IMR-90 (cell line): ENCODE measurements at regions not wholly inside any gene's neighbourhood (a gene's known extent, or its start where the extent isn't known, plus 50 kb on each side); places are given as distances from the start of the nearest gene placed in this dataset.

Source experiments
- ATAC-seq: fragments of 200-7000 bp; cut with Tn5 transposase; 2 replicates; pipeline ENCODE4 v1.9.1; 2020; ENCODE audit warnings: low read depth, mild to moderate bottlenecking, moderate library complexity
- BruUV-seq: library from RNA; stranded (reverse); fragments of 400-500 nt; replicated peaks from 2 replicates; lab custom pipeline; 2021; lab: Mats Ljungman, UMichigan
- CTCF ChIA-PET: fragments of 300-600 bp; formaldehyde crosslinking; extraction: SDS; loops from one replicate; lab custom pipeline; 2021; ENCODE audit warnings: antibody characterized with exemption; lab: Yijun Ruan, JAX
- POLR2A ChIA-PET: fragments of 300-600 bp; sonication (Branson Sonifier 250); formaldehyde crosslinking; loops from one replicate; lab custom pipeline; 2022; ENCODE audit warnings: antibody characterized with exemption; ENCODE audit not compliant: unreplicated experiment; lab: Charles Lee
- DNase-seq: peaks from one replicate; pipeline ENCODE4 v3.0.0; 2013
- H2AFZ ChIP-seq: replicated peaks from 2 replicates; pipeline ENCODE3; 2013; ENCODE audit warnings: low read length, mild to moderate bottlenecking; ENCODE audit not compliant: poor library complexity
- H2AK5ac ChIP-seq: 2 replicates; pipeline ENCODE4 v1.6.1; 2013; ENCODE audit warnings: low read depth, low read length, inconsistent platforms
- H2AK9ac ChIP-seq: replicated peaks from 2 replicates; pipeline ENCODE3; 2013; ENCODE audit warnings: mild to moderate bottlenecking, low read depth, low read length, moderate library complexity; ENCODE audit not compliant: poor library complexity
- H2BK120ac ChIP-seq: 2 replicates; pipeline ENCODE4 v1.6.1; 2013; ENCODE audit warnings: low read depth, low read length, inconsistent platforms
- H2BK15ac ChIP-seq: 3 replicates; pipeline ENCODE4 v1.6.1; 2013; ENCODE audit warnings: low read depth, low read length, inconsistent platforms
- H2BK20ac ChIP-seq: 2 replicates; pipeline ENCODE4 v1.6.1; 2013; ENCODE audit warnings: low read depth, mild to moderate bottlenecking, inconsistent platforms, low read length, moderate library complexity
- H2BK5ac ChIP-seq: 2 replicates; pipeline ENCODE4 v1.6.1; 2013; ENCODE audit warnings: mild to moderate bottlenecking, low read depth, low read length, inconsistent platforms; ENCODE audit not compliant: poor library complexity, severe bottlenecking
- H3K14ac ChIP-seq: replicated peaks from 2 replicates; pipeline ENCODE4 v1.6.1; 2013; ENCODE audit warnings: low read depth, low read length, inconsistent platforms
- H3K18ac ChIP-seq: 2 replicates; pipeline ENCODE4 v1.6.1; 2013; ENCODE audit warnings: low read depth, low read length, control low read depth
- H3K23ac ChIP-seq: 2 replicates; pipeline ENCODE4 v1.6.1; 2013; ENCODE audit warnings: low read depth, low read length, inconsistent platforms
- H3K27ac ChIP-seq: 2 replicates; pipeline ENCODE4 v1.5.1; 2013; ENCODE audit warnings: mild to moderate bottlenecking, control low read depth, low read length; ENCODE audit not compliant: insufficient read depth
- H3K27me3 ChIP-seq: 2 replicates; pipeline ENCODE4 v1.6.1; 2013; ENCODE audit warnings: low read length; ENCODE audit not compliant: control insufficient read depth, insufficient read depth
- H3K36me3 ChIP-seq: 2 replicates; pipeline ENCODE4 v1.6.1; 2013; ENCODE audit warnings: low read length, mixed read lengths; ENCODE audit not compliant: control insufficient read depth, insufficient read depth
- H3K4ac ChIP-seq: 2 replicates; pipeline ENCODE4 v1.6.1; 2013; ENCODE audit warnings: low read depth, low read length, inconsistent platforms
- H3K4me1 ChIP-seq: 2 replicates; pipeline ENCODE4 v1.6.1; 2013; ENCODE audit warnings: low read length, mixed read lengths; ENCODE audit not compliant: control insufficient read depth, insufficient read depth
- H3K4me2 ChIP-seq: 2 replicates; pipeline ENCODE4 v1.6.1; 2013; ENCODE audit warnings: low read depth, mild to moderate bottlenecking, control low read depth, low read length, moderate library complexity
- H3K4me3 ChIP-seq: 2 replicates; pipeline ENCODE4 v1.5.1; 2013; ENCODE audit warnings: low read depth, mild to moderate bottlenecking, control low read depth, low read length, moderate library complexity; ENCODE audit not compliant: insufficient read depth
- H3K56ac ChIP-seq: 2 replicates; pipeline ENCODE4 v1.6.1; 2013; ENCODE audit warnings: low read length, inconsistent platforms; ENCODE audit not compliant: insufficient read depth; ENCODE audit errors: extremely low read depth
- H3K79me1 ChIP-seq, 2 experiments: 2 replicates each; pipeline ENCODE4 v1.6.1; 2013; ENCODE audit warnings: low read length in 2 of 2, inconsistent platforms in 1 of 2, low read depth in 1 of 2
- H3K9ac ChIP-seq: 2 replicates; pipeline ENCODE4 v1.6.1; 2013; ENCODE audit warnings: low read depth, low read length, control low read depth
- H3K9me1 ChIP-seq: 2 replicates; pipeline ENCODE4 v1.6.1; 2013; ENCODE audit warnings: low read length, inconsistent platforms; ENCODE audit not compliant: insufficient read depth
- H3K9me3 ChIP-seq: 2 replicates; pipeline ENCODE4 v1.6.1; 2013; ENCODE audit warnings: low read length; ENCODE audit not compliant: control insufficient read depth, insufficient read depth
- H4K20me1 ChIP-seq: 2 replicates; pipeline ENCODE4 v1.6.1; 2013; ENCODE audit warnings: low read length, inconsistent platforms; ENCODE audit not compliant: insufficient read depth
- H4K5ac ChIP-seq: 2 replicates; pipeline ENCODE4 v1.6.1; 2013; ENCODE audit warnings: mild to moderate bottlenecking, low read depth, low read length, control low read depth
- H4K8ac ChIP-seq, 2 experiments: 2 replicates each; pipeline ENCODE4 v1.6.1; 2013; ENCODE audit warnings: low read depth in 2 of 2, low read length in 2 of 2, control low read depth in 1 of 2, inconsistent platforms in 1 of 2
- H4K91ac ChIP-seq: 2 replicates; pipeline ENCODE4 v1.6.1; 2013; ENCODE audit warnings: low read depth, low read length, inconsistent platforms; ENCODE audit not compliant: insufficient read depth
- CTCF ChIP-seq: conservative IDR thresholded peaks from 2 replicates; pipeline ENCODE4 v1.5.1; 2012; ENCODE audit warnings: mild to moderate bottlenecking, low read depth, low read length, improper control_type of control experiment
- FOS ChIP-seq: fragments of 150-350 bp; IDR thresholded peaks from 2 replicates; pipeline ENCODE4 v1.6.1; 2016; ENCODE audit warnings: low read depth, low read length
- RAD21 ChIP-seq: IDR thresholded peaks from 2 replicates; pipeline ENCODE4 v1.6.1; 2012; ENCODE audit warnings: low read length, improper control_type of control experiment
- whole genome bisulfite sequencing, 2 experiments: methylation state at CpG; one replicate each; pipeline versions ENCODE4 v1.1.5 to v1.1.7; 2013; ENCODE audit warnings: missing lambda C conversion rate in 2 of 2; ENCODE audit not compliant: insufficient read length in 1 of 2; ENCODE audit errors: extremely low coverage in 2 of 2; 5-methylcytosine and 5-hydroxymethylcytosine counted together
- dilution Hi-C: fragments of 300-500 bp; cut with HindIII; formaldehyde crosslinking; loops from one replicate; pipeline ENCODE4 v1.14.3; 2018; ENCODE audit warnings: low sequenced_read_pairs; ENCODE audit not compliant: unreplicated experiment
- in situ Hi-C: fragments of 300-500 bp; cut with MboI; formaldehyde crosslinking; loops from 3 replicates; pipeline ENCODE4 v1.14.3; 2019; ENCODE audit warnings: low sequenced_read_pairs, inconsistent platforms, mixed read lengths
- intact Hi-C: fragments of 100-400 bp; cut with micrococcal nuclease; formaldehyde crosslinking; loops from 2 replicates; pipeline ENCODE4 v1.10.0; 2022

- TF ChIP-seq RAD21 (peak; percentile 29), FOS (no peak), CTCF (peak; percentile 38)
- intact Hi-C loops = no loop called here
- DNase-seq (peak; percentile 9), ATAC-seq (no peak)
- in situ Hi-C loops = no loop called here
- H4K91ac ChIP-seq = no peak overlapping the region
- H2AFZ ChIP-seq = no peak overlapping the region
- no peak overlapping the region for H2AK9ac ChIP-seq
- no peaks in the 10 kb centered on the region for H3K4me1 ChIP-seq
- no peak overlapping the region for H3K14ac ChIP-seq
- dilution Hi-C loops = no loop called here
- no peaks in the 10 kb centered on the region for H3K9me3 ChIP-seq
- H3K18ac ChIP-seq = no peak overlapping the region
- H2BK5ac ChIP-seq = no peak overlapping the region
- no TSS peak for BruUV-seq
- H3K4me3 ChIP-seq = no peak overlapping the region
- no peaks in the 10 kb centered on the region for H3K27me3 ChIP-seq
- H3K27ac ChIP-seq = no peak overlapping the region
- no peak overlapping the region for H4K8ac ChIP-seq
- H3K9me1 ChIP-seq = no peaks in the 10 kb centered on the region
- no peak overlapping the region for H2AK5ac ChIP-seq
- H3K9ac ChIP-seq = no peak overlapping the region
- WGBS, 2 experiments = 40% methylated on average over 1 of the region's 1 CpG; no CpG with 5 or more reads in 1 of the 2 experiments
- H2BK15ac ChIP-seq = no peak overlapping the region
- H4K5ac ChIP-seq = no peak overlapping the region
- POLR2A ChIA-PET = no interaction called here
- H3K4me2 ChIP-seq = no peak overlapping the region
- CTCF ChIA-PET = no interaction called here
- no peak overlapping the region for H3K4ac ChIP-seq
- H2BK120ac ChIP-seq = no peak overlapping the region
- no peaks in the 10 kb centered on the region for H4K20me1 ChIP-seq
- H3K23ac ChIP-seq = no peak overlapping the region
- no peak overlapping the region for H2BK20ac ChIP-seq
- no peaks in the 10 kb centered on the region for H3K36me3 ChIP-seq
- H3K79me1 ChIP-seq = no peaks in the 10 kb centered on the region
- no peak overlapping the region for H3K56ac ChIP-seq
These were observed 101.1 kb upstream of the CYLC1 start for GRCh38 chrX:83759872-83760271.
